GM21528 (cell line): ENCODE measurements at regions not wholly inside any gene's neighbourhood (a gene's known extent, or its start where the extent isn't known, plus 50 kb on each side); places are given as distances from the start of the nearest gene placed in this dataset.

Experiments
- ATAC-seq: cut with Tn5 transposase; IDR thresholded peaks from one replicate; pipeline ENCODE4 v1.9.1; 2021; ENCODE audit warnings: mild to moderate bottlenecking, moderate library complexity; ENCODE audit not compliant: unreplicated experiment, low FRiP score

DNA sequence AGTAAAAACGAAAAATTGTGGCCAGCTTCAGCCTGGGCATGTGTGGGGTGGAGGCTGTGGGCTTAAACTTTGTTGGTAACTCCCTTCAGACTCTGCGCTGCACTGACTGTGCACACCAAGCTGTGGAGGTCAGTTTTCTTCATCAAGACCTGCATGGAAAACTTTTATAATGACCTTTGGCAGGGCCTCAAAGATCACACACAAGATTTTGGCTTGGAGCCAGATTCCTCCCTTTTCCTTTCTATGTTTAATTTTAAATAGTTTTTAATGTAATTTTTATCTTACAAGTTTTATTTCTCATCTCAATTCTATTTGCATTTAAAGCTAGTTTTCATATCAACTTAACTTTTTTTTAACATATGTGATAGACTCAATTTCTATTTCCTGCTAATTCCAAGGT is 1211.1 kb upstream of the CDH18 start:
- no peak for ATAC-seq

DNA sequence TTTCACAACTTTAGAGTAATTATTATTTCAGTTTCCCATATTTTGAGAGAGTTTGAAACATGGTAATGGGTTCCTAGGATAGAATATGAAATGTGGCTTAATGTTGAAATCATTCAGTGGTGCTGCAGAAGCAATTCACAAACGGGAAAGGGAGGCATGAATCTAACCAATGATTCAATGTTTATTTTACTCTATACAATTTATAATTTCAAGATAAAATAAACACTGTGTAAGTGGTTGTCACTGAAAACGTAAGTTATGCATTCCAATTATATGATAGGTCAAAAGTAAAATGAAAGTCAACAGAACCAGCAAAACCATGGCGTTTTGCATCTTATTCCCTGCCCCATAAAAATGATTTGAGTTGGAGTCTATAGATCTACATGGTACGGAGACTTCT is 1207.1 kb upstream of the CDH18 start:
- ATAC-seq: no peak

DNA sequence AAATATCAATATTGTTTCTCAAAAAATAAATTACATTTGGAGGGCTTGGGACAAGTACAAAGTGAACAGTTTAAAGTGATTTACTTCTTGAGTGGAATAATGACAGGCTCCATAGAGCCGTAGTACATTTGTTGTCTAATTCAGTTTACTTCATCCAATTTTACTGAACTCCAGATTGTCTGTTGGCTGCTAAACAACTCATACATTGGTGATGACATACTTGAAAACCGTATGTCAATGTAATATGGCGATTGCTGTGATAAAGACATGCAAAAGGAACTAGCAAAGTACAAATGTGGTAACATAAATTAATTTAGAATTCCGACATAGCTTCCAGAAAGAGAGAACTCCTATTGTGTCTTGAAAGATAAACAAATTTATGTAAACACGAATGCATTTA is 1197.5 kb upstream of the CDH18 start:
- ATAC-seq: no peak

DNA sequence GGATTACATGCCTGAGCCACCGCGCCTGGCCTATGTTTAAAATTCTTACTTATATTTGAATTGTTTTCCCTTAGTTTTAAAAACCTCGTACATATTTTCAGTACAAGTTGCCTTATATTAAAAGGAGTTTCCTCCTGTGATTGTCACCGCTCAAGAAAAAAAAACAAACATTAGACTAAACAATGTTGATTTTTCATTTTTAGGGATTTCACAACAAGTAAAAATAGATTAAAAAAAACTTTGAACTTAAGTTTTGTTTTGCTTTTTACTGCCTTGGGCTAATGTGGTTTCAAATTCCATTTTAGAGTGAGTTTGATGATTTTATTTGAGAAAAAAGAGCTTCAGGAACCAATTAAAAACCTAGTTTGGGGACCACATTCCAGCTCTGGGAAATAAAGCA is 1196.6 kb upstream of the CDH18 start:
- ATAC-seq: no peak

DNA sequence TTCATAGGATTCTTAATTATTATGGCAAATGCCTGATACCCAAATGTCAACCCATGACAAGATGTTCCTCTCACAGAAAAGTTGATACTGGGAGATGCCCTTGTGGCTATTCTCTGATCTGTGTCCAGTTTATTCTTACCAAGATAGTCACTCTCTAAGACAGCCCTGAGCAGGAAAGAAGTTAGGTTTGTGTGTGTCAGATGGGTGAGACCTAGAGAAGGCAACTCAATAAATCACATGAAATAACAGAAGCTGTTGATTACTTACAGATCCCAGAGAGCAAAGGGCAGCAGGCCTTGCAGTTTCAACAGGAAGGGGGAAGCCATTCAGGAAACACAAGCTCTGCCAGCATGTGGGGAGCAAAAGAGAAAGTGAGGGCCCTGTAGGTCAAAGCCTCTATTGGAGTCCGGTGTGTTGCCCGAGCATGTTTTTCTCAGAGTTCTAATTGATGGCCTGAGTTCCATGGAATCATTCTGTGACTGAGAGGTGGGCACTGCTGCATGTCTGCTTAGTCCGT is 1193.7 kb upstream of the CDH18 start:
- ATAC-seq: no peak

DNA sequence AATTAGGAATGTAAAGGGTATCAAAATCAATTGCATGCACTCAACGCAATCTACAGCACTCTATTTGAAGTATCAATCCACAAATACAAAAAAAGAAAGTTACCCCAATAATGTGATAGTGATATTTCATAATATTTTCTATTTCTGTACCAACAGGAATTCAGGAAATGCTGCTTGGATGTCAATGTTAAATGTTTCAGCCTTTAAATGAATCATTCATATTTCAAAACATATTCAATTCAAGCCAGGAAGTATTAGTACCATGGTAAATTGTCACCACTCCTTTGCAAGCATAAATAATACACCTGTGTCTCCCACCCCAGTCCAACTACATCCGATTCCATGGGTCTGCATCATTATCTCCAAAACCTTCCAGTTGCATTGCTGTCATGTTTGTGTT is 1185.5 kb upstream of the CDH18 start:
- ATAC-seq: no peak

DNA sequence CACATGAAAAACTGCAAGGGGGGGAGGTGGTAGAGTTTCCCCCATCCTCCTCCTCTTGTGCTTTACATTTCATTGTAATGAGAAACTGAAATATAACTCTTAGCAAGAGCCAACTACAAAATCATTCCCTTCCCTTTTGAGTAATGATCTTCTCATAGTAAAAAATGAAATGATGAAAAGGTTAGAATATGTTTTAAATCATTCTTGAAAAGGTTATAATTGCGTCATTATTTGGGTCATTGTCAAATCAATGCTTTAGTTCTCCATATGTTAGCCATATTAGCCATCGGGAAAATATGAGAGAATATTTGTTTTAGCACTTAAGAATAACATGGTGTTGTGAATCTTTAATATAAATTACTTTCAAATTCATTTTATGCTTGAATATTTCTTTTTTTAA is 1185.0 kb upstream of the CDH18 start:
- ATAC-seq: no peak

DNA sequence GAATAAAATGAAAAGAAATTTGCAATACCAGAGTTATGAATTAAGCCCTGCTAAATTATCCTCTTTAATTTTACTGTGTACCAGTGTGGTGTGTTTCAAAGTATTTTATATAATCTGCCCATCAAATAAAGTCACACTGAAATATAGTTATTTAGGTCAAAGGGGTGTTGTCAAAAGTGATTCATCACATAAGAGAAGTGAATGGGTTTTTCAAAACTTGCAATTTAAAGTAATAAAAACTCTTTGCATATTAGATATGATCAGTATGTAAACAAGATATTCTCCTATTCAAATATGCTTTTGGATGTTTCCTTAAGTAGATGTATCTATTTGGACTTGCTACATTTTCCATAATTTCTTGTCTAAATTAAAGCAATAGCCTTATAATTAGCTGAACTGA is 1183.0 kb upstream of the CDH18 start:
- ATAC-seq: no peak

DNA sequence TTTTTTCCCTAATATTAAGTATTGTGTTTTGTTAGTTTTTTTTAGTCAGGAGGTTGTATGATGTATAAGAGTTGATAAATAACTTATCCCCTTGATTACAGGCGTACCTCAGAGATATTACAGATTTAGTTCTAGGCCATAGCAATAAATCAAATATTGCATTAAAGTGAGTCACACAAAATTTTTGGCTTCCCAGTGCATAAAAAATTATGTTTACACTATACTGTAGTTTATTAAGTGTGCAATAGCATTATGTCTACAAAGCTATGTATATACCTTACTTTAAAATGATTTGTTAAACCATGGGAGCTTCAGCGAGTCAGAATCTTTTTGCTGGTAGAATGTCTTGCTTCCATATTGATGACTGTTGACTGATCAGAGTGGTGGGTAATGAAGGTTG is 1180.6 kb upstream of the CDH18 start:
- no peak for ATAC-seq

DNA sequence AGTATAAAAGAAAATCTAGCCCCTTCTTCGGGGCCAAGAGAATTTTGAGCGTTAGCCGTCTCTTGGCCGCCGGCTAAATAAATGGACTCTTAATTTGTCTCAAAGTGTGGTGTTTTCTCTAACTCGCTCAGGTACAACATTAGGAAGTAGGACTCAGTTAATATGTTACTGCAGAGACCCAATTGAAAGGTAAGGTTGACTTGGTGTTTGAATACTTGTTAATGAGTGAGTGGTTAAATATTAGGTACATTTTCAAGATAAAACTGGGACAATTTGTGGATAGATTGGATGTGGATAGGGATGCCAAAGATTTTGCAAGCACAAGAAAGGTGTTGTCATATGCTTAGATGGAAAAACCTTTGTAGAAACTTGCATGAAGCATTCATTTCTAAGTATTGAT is 1177.3 kb upstream of the CDH18 start:
- no peak for ATAC-seq

DNA sequence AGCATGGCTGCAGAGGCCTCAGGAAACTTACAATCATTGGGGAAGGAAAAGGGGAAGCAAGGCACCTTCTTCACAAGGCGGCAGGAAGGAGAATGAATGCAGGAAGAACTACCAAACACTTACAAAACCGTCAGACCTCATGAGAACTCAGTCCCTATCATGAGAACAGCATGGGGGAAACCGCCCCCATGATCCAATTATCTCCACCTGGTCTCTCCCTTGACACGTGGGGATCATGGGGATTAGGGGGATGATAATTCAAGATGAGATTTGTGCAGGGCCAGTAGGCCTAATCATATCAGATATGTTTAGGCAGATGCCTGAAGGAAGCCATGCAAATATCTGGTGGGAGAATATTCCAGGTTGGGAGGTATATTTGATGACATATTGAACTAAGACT is 1176.4 kb upstream of the CDH18 start:
- no peak for ATAC-seq

DNA sequence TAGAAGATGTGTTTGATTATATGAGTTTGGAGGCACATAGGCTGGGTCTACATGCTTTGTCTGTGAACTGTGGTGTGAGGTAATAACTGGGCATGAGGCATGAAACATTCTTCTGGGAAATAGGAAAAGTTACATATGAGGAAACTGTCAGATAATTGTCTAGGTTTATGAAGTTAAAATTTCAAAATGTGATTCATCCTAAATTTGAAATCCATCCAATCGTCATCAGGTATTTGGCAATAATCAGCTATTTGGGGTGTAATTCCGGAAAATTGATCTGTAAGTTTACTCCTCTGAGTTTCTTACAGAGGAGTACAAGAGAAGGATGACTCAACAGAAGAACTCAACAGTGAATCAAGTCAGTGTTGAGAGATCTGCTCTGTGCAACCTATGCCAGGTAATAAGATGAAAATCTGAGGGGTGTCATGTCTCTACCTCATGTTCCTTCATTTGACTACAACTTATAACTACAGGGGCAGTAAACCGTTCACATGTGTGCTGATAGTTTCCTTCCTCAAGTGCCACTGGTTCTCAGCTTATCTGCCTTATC is 1171.6 kb upstream of the CDH18 start:
- no peak for ATAC-seq

DNA sequence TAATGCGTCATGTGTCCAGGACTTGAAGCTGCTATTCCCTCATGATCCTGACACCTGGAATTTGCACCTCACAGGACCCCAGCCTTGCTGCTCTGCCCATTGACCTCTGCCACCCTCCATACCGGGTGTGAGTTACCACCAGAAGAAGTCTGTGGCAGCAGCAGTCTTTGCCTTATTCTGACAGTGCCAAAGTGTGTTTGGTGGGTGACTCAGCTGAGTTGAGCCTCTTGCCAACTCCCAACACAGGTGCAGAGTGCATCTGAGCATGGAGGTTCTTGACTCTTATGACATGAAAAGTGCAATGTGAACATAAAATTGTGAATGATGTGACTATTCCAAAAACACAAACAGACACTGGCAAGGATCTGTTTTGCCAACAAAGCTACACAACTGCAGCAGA is 1166.5 kb upstream of the CDH18 start:
- ATAC-seq: no peak

DNA sequence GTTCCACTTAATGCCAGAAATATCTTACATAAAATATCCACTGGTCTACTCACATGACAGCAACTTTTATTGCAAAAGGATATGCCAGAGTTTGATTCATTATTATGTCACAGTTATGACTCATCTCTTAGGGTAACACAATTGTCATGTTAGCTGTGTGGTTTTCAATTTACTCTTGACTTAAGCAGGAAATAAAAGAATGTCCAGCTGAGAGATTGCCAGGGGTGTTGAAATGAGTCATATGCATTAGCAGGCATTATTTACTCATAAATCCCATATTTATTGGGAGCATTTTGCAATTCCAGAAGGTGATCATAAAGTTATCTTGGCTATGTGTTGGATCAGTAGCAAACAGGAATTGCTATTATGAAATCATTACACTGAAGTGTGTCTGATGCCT is 1164.6 kb upstream of the CDH18 start:
- ATAC-seq: no peak

DNA sequence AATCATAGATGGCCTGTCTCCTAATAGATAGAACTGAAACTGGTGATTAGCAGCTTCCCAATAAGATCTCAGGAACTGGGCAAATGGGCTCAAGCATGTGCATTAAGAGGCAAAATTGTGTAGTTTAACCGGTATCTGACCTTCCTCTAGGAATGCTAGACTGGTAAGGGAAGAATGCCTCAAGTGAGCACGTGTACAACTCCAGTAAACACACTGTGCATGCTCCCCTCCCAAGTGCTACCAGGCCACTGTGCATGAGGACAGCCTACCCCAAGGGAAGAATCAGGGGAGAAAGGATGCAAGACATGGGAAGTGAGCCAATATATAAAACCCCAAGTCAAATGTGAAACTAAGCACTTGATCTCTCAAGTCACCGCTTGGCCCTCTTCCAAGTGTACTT is 1157.4 kb upstream of the CDH18 start:
- no peak for ATAC-seq

DNA sequence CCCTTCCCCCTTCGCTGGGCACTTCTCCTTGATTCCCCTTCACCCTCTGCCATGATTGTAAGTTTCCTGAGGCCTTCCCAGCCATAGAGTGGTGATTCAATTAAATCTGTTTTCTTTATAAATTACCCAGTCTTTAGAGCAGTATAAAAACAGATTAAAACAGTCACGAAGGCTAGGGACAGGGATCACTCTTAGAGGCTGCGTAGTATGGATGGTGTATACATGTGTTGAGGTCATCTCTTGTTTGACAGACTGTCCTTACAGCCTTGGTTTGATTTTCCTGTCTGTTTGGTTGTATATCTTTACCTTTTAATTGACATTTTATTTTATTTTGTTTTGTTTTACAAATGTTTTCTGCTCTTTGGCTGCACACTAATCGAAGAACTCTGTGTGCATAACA is 1155.7 kb upstream of the CDH18 start:
- ATAC-seq: no peak

DNA sequence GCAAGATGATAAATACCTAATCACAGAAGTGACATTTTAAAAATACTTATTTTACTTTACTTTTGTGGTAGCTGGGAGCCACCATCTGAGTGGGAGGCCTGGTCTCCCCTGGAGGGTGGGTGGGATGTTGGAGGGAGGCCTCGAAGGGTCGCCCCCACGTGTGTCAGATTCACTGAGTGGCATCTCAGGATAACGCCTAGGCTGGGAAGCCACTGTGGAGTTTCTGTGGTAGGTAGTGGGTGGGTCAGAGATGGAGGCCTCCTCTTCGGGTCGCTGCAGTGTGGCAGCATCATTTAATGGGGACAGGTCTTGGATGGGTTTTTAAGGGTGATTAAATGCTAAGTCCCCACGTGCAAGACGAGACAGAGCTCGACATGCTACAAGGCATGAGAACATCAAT is 1154.8 kb upstream of the CDH18 start:
- ATAC-seq: no peak

DNA sequence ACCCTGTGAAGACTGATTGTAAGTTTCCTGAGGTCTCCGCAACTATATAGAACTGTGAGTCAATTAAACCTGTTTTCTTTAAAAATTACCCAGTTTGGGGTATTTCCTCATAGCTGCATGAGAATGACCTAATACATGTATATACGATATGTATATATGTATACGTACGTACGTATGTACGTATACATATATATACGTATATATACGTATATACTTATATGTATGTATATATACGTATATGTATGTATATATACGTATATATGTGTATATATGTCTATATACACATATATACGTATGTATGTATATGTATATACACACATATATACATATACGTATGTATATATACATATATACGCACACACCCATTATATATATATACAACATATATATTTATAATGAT is 1153.0 kb upstream of the CDH18 start:
- no peak for ATAC-seq

DNA sequence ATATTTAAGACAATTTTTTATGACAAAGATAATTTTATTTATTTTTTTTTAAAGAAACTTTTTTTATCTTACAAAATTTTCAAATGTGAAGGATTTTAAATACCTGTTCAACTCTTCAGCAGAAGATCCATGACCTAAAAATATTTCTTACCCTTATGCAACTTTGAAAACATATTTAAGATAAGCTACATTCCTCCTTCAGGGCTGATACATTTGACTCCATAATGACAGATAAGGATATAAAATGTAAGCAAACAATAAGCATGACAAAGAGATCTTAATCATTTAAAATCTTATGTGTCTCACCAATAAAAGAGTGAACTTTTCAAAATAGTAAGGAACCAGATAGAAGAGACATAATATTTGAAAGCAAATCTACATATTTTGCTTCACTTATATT is 1138.2 kb upstream of the CDH18 start:
- no peak for ATAC-seq

DNA sequence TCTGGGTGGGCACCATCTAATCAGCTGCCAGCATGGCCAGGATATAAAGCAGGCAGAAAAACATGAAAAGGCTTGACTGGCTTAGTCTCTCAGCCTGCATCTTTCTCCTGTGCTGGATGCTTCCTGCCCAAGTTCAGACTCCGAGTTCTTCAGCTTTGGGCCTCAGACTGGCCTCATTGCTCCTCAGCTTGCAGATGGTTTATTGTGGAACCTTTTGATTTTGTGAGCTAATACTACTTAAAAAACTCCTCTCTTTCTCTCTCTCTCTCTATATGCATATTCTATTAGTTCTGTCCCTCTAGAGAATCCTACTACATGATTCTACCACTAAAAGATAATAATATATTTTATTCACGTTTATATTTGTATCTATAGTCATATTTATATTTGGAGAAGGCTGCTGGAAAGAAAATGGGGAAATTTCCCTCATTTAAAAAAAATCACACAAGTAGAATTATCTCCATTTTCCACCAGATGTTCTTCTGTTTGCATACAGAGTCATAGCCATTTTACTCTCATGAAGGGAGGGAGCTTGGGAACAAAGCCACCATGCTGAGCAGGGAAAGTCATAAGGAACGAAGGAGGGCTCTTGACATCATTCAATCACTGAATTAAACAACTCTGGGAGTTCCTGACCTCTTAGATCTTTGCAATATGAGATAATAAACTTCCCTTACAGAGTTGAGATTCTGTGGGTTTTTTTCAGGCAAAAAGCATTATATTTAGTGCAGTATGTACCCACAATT is 1137.4 kb upstream of the CDH18 start:
- no peak for ATAC-seq

DNA sequence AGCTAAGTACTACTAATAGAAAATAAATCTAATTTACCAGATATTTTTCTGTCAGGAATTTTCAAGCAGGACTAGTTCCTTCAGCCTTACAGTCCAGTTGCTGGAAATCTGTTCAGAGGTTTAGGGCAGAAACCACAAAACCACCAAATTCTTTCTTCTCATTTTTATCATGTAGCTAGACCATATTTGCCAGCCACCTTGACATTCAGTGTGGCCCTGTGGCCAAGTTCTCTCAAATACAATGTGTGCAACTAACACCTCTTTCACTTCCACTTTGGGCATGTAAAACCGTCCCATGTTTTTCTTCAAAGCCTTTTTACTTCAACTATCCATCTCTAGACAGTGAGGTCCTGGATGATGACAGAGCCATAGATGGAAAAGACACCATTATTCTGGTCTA is 1133.2 kb upstream of the CDH18 start:
- ATAC-seq: no peak

DNA sequence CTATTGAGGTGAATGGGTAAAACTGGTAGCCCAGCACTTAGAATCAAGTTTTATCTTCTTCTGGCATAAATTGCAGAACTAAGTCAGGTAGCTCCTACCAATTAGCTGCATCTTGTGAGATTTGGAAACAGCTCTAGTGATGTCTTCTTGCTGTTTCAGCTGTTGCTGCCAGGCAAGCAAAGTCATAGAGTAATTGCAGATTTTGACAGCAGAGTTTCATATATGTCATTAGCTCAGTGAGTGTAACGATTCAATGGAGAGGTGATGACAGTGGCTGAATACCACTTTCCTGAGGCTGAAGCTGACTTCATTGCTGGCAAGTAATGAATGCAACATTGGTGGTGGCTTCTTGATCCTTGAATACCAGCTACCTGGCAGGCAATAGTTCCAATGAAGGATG is 1109.7 kb upstream of the CDH18 start:
- ATAC-seq: no peak

DNA sequence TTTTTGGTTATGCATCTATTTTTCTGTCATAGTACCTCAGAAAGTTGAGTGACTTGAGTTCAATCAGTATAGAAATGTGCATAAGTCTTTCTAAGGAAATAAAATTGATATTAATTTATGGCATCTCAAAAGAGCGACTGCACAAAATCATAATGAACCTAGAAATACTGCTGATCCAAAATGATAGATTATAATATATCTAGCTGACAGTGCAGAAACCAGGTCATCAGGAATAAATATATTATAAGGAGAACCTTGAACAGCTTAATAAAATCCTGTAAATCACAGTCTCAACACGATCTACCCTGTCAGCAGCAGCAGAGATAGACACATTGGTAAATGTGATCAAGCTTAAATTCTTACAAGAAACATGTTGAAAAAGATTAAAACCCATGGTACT is 1106.6 kb upstream of the CDH18 start:
- no peak for ATAC-seq
